ENCODE measurements at regions not wholly inside any gene's neighbourhood (a gene's known extent, or its start where the extent isn't known, plus 50 kb on each side); places are given as distances from the start of the nearest gene placed in this dataset.

DNA sequence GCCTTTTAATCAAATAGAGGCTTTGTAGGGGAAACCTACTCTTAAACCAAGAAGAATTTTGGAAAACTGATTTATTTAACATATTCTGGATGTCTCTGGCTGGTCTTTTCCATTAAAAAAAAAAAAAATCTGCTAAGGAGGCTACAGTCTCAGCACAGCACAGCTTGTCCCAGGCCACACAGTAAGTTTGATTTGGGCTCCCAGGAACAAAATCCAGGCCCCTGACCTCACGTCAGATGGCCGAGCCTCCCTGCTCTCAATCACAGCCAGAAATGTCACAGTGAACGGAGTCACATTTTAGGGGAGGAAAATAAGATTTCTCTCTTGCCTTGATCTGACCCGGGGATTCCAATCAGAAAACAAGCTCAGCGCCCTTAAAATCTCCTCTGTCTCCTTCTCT, 72.9 kb upstream of the TBX5 start:
- Histone ChIP-seq H3K9me3 (ENCODE audit: low read length) (peaks cover 3% of the 10 kb centered on the region), H3K4me3 (ENCODE audit: low read length) (no peak overlapping the region), H3K4me2 (ENCODE audit: low read length) (no peak overlapping the region), H3K36me3 (ENCODE audit: insufficient read depth, low read length) (no peaks in the 10 kb centered on the region), H3K79me2 (replicated peaks; ENCODE audit: insufficient read depth, low read length) (no peaks in the 10 kb centered on the region), H4K20me1 (ENCODE audit: insufficient read depth) (no peaks in the 10 kb centered on the region), H3K9ac (ENCODE audit: low read length) (no peak overlapping the region), H3K9me2 (ENCODE audit: insufficient read depth, low read length) (no peaks in the 10 kb centered on the region), H3K27ac (ENCODE audit: low read length) (no peak overlapping the region), H2AFZ (ENCODE audit: low read depth, low read length) (no peak overlapping the region), H3K27me3 (ENCODE audit: insufficient read depth, low read depth, low read length) (peaks cover 89% of the 10 kb centered on the region), H3F3A (ENCODE audit: insufficient read depth, low read length, poor library complexity, severe bottlenecking) (no peaks in the 10 kb centered on the region)
- TF ChIP-seq SMC3 (conservative IDR thresholded peaks at IDR 0.05; ENCODE audit: poor library complexity) (no peak), RAD21 (conservative IDR thresholded peaks at IDR 0.05) (no peak), EZH2 (IDR thresholded peaks at IDR 0.05; ENCODE audit: borderline replicate concordance, insufficient read depth, low read length, poor library complexity, severe bottlenecking) (no peak), REST (IDR thresholded peaks at IDR 0.05; ENCODE audit: borderline replicate concordance) (no peak), TAF1 (IDR thresholded peaks at IDR 0.05; ENCODE audit: low read depth) (no peak), POLR2AphosphoS5 (IDR thresholded peaks at IDR 0.05) (no peak), MXI1 (conservative IDR thresholded peaks at IDR 0.05; ENCODE audit: poor library complexity, severe bottlenecking) (no peak), EP300 (conservative IDR thresholded peaks at IDR 0.05; ENCODE audit: poor library complexity, severe bottlenecking) (no peak)
- TF ChIP-seq, protein P1, sequence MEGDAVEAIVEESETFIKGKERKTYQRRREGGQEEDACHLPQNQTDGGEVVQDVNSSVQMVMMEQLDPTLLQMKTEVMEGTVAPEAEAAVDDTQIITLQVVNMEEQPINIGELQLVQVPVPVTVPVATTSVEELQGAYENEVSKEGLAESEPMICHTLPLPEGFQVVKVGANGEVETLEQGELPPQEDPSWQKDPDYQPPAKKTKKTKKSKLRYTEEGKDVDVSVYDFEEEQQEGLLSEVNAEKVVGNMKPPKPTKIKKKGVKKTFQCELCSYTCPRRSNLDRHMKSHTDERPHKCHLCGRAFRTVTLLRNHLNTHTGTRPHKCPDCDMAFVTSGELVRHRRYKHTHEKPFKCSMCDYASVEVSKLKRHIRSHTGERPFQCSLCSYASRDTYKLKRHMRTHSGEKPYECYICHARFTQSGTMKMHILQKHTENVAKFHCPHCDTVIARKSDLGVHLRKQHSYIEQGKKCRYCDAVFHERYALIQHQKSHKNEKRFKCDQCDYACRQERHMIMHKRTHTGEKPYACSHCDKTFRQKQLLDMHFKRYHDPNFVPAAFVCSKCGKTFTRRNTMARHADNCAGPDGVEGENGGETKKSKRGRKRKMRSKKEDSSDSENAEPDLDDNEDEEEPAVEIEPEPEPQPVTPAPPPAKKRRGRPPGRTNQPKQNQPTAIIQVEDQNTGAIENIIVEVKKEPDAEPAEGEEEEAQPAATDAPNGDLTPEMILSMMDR (IDR thresholded peaks at IDR 0.05; ENCODE audit: poor library complexity, severe bottlenecking), result no peak

DNA sequence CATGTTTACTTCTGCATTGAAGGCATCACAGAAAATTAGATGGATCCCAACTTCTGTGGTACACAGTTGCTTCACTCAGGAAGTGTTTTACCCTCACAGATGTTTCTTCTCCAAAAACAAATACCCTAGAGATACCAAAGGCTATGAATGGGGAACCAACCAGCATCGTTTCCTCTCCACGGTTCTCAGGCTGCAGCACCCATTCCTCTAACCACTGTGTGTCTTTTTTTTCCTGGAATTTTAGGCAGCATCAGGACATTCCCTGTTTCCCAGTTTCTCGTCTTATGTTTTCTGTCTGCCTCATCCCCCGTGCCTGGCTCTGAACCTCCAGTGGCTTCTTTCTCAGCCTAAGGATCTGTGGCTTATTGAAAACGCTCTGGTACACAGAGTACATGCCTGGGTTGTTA, 72.0 kb upstream of the TBX5 start:
- Histone ChIP-seq H3K9me2 (ENCODE audit: insufficient read depth, low read length) (no peaks in the 10 kb centered on the region), H3K27me3 (ENCODE audit: insufficient read depth, low read depth, low read length) (peaks cover 89% of the 10 kb centered on the region), H3K27ac (ENCODE audit: low read length) (no peak overlapping the region), H3F3A (ENCODE audit: insufficient read depth, low read length, poor library complexity, severe bottlenecking) (no peaks in the 10 kb centered on the region), H3K9ac (ENCODE audit: low read length) (no peak overlapping the region), H4K20me1 (ENCODE audit: insufficient read depth) (no peaks in the 10 kb centered on the region), H2AFZ (ENCODE audit: low read depth, low read length) (no peak overlapping the region), H3K36me3 (ENCODE audit: insufficient read depth, low read length) (no peaks in the 10 kb centered on the region), H3K4me3 (ENCODE audit: low read length) (no peak overlapping the region), H3K4me2 (ENCODE audit: low read length) (no peak overlapping the region), H3K79me2 (replicated peaks; ENCODE audit: insufficient read depth, low read length) (no peaks in the 10 kb centered on the region), H3K9me3 (ENCODE audit: low read length) (peaks cover 3% of the 10 kb centered on the region)
- TF ChIP-seq RAD21 (conservative IDR thresholded peaks at IDR 0.05) (no peak), TAF1 (IDR thresholded peaks at IDR 0.05; ENCODE audit: low read depth) (no peak), MXI1 (conservative IDR thresholded peaks at IDR 0.05; ENCODE audit: poor library complexity, severe bottlenecking) (no peak), POLR2AphosphoS5 (IDR thresholded peaks at IDR 0.05) (no peak), EP300 (conservative IDR thresholded peaks at IDR 0.05; ENCODE audit: poor library complexity, severe bottlenecking) (no peak), REST (IDR thresholded peaks at IDR 0.05; ENCODE audit: borderline replicate concordance) (no peak), SMC3 (conservative IDR thresholded peaks at IDR 0.05; ENCODE audit: poor library complexity) (no peak), EZH2 (IDR thresholded peaks at IDR 0.05; ENCODE audit: borderline replicate concordance, insufficient read depth, low read length, poor library complexity, severe bottlenecking) (no peak)
- TF ChIP-seq, protein P1 (IDR thresholded peaks at IDR 0.05; ENCODE audit: poor library complexity, severe bottlenecking), result no peak
